Type B pancreatic cell (in vitro differentiated cells): ENCODE measurements at regions not wholly inside any gene's neighbourhood (a gene's known extent, or its start where the extent isn't known, plus 50 kb on each side); places are given as distances from the start of the nearest gene placed in this dataset.
A peak's percentile ranks its signal among the peaks of the same experiment; 100 is the strongest.

Experiments
- DNase-seq: peaks from one replicate; pipeline ENCODE4 v3.0.0; 2021; ENCODE audit warnings: mixed read lengths; ENCODE audit not compliant: unreplicated experiment; ENCODE audit errors: extremely low spot score
- H3K27ac Mint-ChIP-seq: 2 replicates; pipeline ENCODE4 v1.8.0; 2021; ENCODE audit warnings: mild to moderate bottlenecking, mixed read lengths
- H3K27me3 Mint-ChIP-seq: 2 replicates; pipeline ENCODE4 v1.8.0; 2021; ENCODE audit warnings: mixed read lengths
- H3K36me3 Mint-ChIP-seq: 2 replicates; pipeline ENCODE4 v1.8.0; 2021; ENCODE audit warnings: mixed read lengths
- H3K4me1 Mint-ChIP-seq: one replicate; pipeline ENCODE4 v1.8.0; 2021; ENCODE audit warnings: mixed read lengths; ENCODE audit not compliant: unreplicated experiment
- H3K4me3 Mint-ChIP-seq: 2 replicates; pipeline ENCODE4 v1.8.0; 2021; ENCODE audit warnings: mild to moderate bottlenecking, mixed read lengths
- H3K9me3 Mint-ChIP-seq: 2 replicates; pipeline ENCODE4 v1.8.0; 2021; ENCODE audit warnings: mixed read lengths
- TF ChIP-seq, protein P1 (sequence below): fragments of 200-600 bp; sonication (generic); conservative IDR thresholded peaks from 2 replicates; pipeline ENCODE4 v1.5.0; 2021; ENCODE audit warnings: antibody characterized with exemption, mild to moderate bottlenecking

DNA sequence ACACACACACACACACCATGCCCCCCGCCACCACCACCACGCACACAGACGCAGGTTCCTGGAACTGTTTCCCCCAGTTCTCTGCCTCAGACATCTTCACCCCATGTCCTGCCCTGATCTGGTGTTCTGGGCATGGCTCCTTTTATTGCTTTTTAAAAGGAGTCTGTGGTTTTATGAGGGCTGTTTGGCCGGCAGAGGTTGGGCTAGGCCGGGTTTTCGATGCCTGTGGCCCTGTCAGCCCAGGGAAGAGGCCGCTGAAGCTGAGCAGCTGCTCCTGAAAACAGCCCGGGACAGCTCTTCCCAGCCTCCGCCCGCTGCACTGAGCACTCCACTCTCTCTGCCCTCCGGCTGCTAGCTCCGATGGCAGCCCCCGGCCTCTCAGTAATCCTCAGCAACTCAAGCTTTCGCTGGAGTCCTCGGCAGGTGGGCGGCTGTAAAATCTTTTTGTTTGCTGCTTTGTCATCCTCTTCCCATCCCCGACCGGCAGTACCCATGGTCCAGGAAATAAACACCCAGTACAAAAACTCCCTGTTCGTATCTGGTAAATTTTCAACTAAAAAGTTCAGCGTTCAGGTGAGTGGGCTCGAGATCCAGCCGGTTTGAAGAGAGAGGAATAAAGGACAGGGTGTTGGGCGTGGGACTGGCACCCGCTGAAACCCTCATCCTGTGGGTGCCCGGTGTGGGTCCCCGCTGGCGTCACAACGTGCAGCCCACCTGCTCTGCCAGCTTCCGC is 103.0 kb upstream of the ERCC6L2 start:
- Mint-ChIP-seq H3K9me3 (peaks cover 3% of the 10 kb centered on the region), H3K27ac (peak overlapping the region; percentile 71)

DNA sequence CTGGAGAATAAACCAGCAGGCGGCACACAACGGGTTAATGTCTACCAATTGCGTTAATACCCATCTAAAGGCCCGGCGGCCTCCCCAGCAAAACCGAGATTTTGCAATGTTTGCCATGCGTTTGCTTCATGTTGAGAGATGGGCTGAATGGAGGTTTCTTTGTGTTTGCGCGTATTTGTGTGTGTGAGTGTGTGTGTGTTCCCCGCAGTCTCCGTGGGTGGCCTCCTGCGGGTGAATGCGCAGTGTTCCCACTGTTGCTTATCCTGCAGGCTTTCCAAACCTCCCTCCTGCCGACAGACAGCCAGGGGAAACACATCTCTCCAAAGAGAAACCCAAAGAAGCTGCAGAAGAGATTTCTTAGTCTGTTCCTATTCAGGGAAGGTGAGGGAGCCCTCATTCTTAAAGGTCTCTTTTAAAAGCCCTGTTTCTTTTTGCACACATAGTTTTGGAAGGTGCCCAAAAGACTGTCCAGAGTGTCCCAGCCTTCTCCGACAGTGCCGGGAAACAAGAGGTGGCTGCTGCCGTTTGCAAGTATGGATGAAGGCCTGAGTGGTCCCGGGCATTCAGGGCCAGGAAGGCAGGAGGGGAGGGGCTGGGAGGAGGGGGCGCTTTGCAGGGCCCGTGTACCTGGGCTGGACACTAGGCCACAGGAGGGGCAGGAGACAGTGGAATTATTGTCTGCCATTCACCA is 103.8 kb upstream of the ERCC6L2 start:
- H3K4me3 Mint-ChIP-seq = peak overlapping the region; percentile 70
- H3K27ac Mint-ChIP-seq = peak overlapping the region; percentile 29
- TF ChIP-seq, protein P1, sequence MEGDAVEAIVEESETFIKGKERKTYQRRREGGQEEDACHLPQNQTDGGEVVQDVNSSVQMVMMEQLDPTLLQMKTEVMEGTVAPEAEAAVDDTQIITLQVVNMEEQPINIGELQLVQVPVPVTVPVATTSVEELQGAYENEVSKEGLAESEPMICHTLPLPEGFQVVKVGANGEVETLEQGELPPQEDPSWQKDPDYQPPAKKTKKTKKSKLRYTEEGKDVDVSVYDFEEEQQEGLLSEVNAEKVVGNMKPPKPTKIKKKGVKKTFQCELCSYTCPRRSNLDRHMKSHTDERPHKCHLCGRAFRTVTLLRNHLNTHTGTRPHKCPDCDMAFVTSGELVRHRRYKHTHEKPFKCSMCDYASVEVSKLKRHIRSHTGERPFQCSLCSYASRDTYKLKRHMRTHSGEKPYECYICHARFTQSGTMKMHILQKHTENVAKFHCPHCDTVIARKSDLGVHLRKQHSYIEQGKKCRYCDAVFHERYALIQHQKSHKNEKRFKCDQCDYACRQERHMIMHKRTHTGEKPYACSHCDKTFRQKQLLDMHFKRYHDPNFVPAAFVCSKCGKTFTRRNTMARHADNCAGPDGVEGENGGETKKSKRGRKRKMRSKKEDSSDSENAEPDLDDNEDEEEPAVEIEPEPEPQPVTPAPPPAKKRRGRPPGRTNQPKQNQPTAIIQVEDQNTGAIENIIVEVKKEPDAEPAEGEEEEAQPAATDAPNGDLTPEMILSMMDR = no peak

More for the DNA sequence above, 103.0 kb upstream of the ERCC6L2 start:
- Mint-ChIP-seq H3K27me3 (peaks cover 5% of the 10 kb centered on the region), H3K4me1 (peaks cover 30% of the 10 kb centered on the region), H3K36me3 (no peaks in the 10 kb centered on the region), H3K4me3 (peak overlapping the region; percentile 69)
- TF ChIP-seq, protein P1 = no peak
- peak; percentile 70 for DNase-seq

DNA sequence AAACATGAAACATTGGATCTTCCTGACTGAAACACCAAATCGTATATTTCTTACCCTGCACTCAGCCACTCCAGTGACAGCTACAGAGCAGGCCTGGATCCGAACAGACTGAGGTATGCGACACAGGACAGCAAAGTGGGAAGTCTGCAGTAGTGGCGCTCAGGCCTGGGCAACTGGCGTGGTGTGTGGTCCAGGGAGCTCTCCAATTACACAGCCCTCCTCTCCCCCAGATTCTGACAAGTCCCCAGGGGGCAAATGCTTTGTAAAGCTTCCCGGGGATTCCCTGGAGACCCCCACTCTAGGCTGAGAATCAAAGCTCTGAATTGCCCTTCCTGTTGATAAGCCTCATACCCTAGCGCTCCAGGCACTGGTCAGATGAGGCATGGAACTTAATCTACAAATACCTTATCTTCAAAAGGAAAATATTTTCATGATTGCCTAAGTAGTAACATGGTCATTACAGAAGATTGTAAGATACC is 104.8 kb upstream of the ERCC6L2 start:
- peaks cover 34% of the 10 kb centered on the region for H3K4me1 Mint-ChIP-seq
- no peaks in the 10 kb centered on the region for H3K36me3 Mint-ChIP-seq
- H3K27me3 Mint-ChIP-seq = peaks cover 8% of the 10 kb centered on the region
- no peak for DNase-seq
- TF ChIP-seq, protein P1 = no peak
- peak overlapping the region; percentile 29 for H3K27ac Mint-ChIP-seq
- H3K4me3 Mint-ChIP-seq = peak overlapping the region; percentile 52
- peaks cover 3% of the 10 kb centered on the region for H3K9me3 Mint-ChIP-seq

More for the DNA sequence above, 103.8 kb upstream of the ERCC6L2 start:
- Mint-ChIP-seq H3K27me3 (peaks cover 8% of the 10 kb centered on the region), H3K36me3 (no peaks in the 10 kb centered on the region), H3K9me3 (peaks cover 3% of the 10 kb centered on the region), H3K4me1 (peaks cover 30% of the 10 kb centered on the region)
- DNase-seq = no peak

DNA sequence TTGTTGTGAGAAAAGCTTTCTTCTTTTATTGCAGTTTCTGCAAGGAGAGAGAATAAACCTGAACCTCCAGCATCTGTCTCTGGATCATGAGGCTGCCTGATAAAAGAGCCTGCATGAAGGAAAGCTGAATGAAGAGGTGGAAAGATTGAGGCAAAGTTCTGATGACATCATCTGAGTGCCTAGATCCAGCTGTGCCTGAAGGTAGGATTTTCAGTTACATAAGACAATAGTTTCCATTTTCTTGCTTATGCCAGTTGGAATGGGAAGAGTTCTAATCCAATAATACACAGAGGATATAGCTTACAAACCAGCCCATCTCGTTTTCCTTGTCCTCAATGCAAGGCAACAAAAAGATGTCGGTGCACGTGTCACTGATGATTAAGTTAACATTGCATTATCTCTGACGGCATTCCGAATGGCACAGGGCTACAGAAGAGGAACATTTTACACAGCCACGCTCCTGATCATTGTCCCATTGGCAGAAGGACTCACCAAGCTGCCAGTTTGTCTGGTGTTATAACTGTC is 105.5 kb upstream of the ERCC6L2 start:
- DNase-seq = no peak
- peaks cover 3% of the 10 kb centered on the region for H3K9me3 Mint-ChIP-seq
- peaks cover 8% of the 10 kb centered on the region for H3K27me3 Mint-ChIP-seq
- TF ChIP-seq, protein P1 = no peak
- H3K4me3 Mint-ChIP-seq = peak overlapping the region; percentile 52
- H3K4me1 Mint-ChIP-seq = peaks cover 41% of the 10 kb centered on the region
- peak overlapping the region; percentile 29 for H3K27ac Mint-ChIP-seq
- no peaks in the 10 kb centered on the region for H3K36me3 Mint-ChIP-seq

DNA sequence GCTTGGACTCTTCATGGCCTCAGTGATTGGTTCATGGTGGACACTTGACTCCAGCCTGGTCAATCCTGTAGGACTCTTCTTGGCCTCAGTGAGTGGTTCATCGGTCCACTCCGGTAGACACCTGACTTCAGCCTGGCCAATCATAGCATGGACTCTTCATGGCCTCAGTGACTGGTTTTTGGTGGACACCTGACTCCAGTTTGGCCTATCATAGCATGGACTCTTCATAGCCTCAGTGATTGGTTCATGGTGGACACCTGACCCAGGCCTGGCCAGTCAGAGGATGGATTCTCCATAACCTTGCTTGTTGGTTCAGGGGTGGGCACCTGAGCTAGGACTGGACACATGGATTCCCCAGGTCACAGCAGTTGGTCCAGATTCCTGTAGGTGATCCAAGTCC is 106.0 kb upstream of the ERCC6L2 start:
- TF ChIP-seq, protein P1 = no peak
- Mint-ChIP-seq H3K4me1 (peaks cover 44% of the 10 kb centered on the region), H3K9me3 (no peaks in the 10 kb centered on the region), H3K27ac (no peak overlapping the region), H3K36me3 (no peaks in the 10 kb centered on the region), H3K27me3 (peaks cover 8% of the 10 kb centered on the region), H3K4me3 (no peak overlapping the region)
- no peak for DNase-seq
